GM19328 (cell line): ENCODE measurements at regions not wholly inside any gene's neighbourhood (a gene's known extent, or its start where the extent isn't known, plus 50 kb on each side); places are given as distances from the start of the nearest gene placed in this dataset.
"Not testable (repeated sequence)": the region's sequence is repeated elsewhere in the genome, so short reads cannot be mapped to it uniquely, and the experiment has no call there.

Source experiments
- ATAC-seq: cut with Tn5 transposase; IDR thresholded peaks from one replicate; pipeline ENCODE4 v1.9.1; 2021; ENCODE audit warnings: mild to moderate bottlenecking, moderate library complexity; ENCODE audit not compliant: unreplicated experiment

- ATAC-seq = no peak
These were observed 1577.6 kb downstream of the EFNA5 start for GRCh38 chr5:106093134-106093533.

GRCh38 chr5:106092455-106092854 is 1578.3 kb downstream of the EFNA5 start:
- ATAC-seq = no peak

- ATAC-seq = no peak
These were observed 1581.7 kb downstream of the EFNA5 start for GRCh38 chr5:106089073-106089472.

GRCh38 chr5:106088462-106088861 is 1582.3 kb downstream of the EFNA5 start:
- no peak for ATAC-seq

- no peak for ATAC-seq
These were observed 1584.4 kb downstream of the EFNA5 start for GRCh38 chr5:106086352-106086751.

GRCh38 chr5:106085556-106085955 is 1585.2 kb downstream of the EFNA5 start:
- ATAC-seq = no peak

GRCh38 chr5:106085136-106085535 is 1585.6 kb downstream of the EFNA5 start:
- no peak for ATAC-seq

- no peak for ATAC-seq
These were observed 1590.2 kb downstream of the EFNA5 start for GRCh38 chr5:106080535-106080934.

GRCh38 chr5:106076655-106077054 is 1594.1 kb downstream of the EFNA5 start:
- no peak for ATAC-seq

GRCh38 chr5:106072208-106072607 is 1598.5 kb downstream of the EFNA5 start:
- no peak for ATAC-seq

- no peak for ATAC-seq
These were observed 1623.4 kb downstream of the EFNA5 start for GRCh38 chr5:106047341-106047740.

- ATAC-seq = not testable (repeated sequence)
These were observed 1638.7 kb downstream of the EFNA5 start for GRCh38 chr5:106032069-106032468.

- no peak for ATAC-seq
These were observed 1642.4 kb downstream of the EFNA5 start for GRCh38 chr5:106028314-106028713.

- no peak for ATAC-seq
These were observed 1649.8 kb downstream of the EFNA5 start for GRCh38 chr5:106020894-106021293.

GRCh38 chr5:106019261-106019660 is 1651.5 kb downstream of the EFNA5 start:
- ATAC-seq = no peak

GRCh38 chr5:106017243-106017857 is 1653.4 kb downstream of the EFNA5 start:
- ATAC-seq = no peak

- ATAC-seq = no peak
These were observed 1656.5 kb downstream of the EFNA5 start for GRCh38 chr5:106014262-106014661.

GRCh38 chr5:106006242-106006641 is 1664.5 kb downstream of the EFNA5 start:
- no peak for ATAC-seq

- not testable (repeated sequence) for ATAC-seq
These were observed 1671.7 kb downstream of the EFNA5 start for GRCh38 chr5:105998991-105999390.

GRCh38 chr5:105993027-105993426 is 1677.7 kb downstream of the EFNA5 start:
- no peak for ATAC-seq

- no peak for ATAC-seq
These were observed 1688.2 kb downstream of the EFNA5 start for GRCh38 chr5:105982526-105982925.

- no peak for ATAC-seq
These were observed 1692.7 kb downstream of the EFNA5 start for GRCh38 chr5:105978011-105978410.

- no peak for ATAC-seq
These were observed 1693.6 kb downstream of the EFNA5 start for GRCh38 chr5:105977163-105977562.
